GM12878 (cell line): ENCODE measurements at regions not wholly inside any gene's neighbourhood (a gene's known extent, or its start where the extent isn't known, plus 50 kb on each side); places are given as distances from the start of the nearest gene placed in this dataset.
"Not testable (repeated sequence)": the region's sequence is repeated elsewhere in the genome, so short reads cannot be mapped to it uniquely, and the experiment has no call there.

Experiments used
- ATAC-seq: fragments of 200-7000 bp; cut with Tn5 transposase; 3 replicates; pipeline ENCODE4 v1.9.1; 2020; ENCODE audit warnings: mild to moderate bottlenecking, moderate library complexity
- BruUV-seq: library from RNA; stranded (reverse); fragments of 400-500 nt; replicated peaks from 2 replicates; lab custom pipeline; 2021; lab: Mats Ljungman, UMichigan
- CTCF ChIA-PET: fragments of 300-600 bp; sonication (Branson Sonifier 250); formaldehyde crosslinking; extraction: SDS; loops from one replicate; lab custom pipeline; 2021; ENCODE audit warnings: inconsistent platforms; lab: Yijun Ruan, JAX
- POLR2A ChIA-PET: fragments of 350-600 bp; formaldehyde crosslinking; extraction: SDS; loops from one replicate; lab custom pipeline; 2021; ENCODE audit warnings: inconsistent platforms; lab: Charles Lee
- RAD21 ChIA-PET: fragments of 300-600 bp; sonication (Branson Sonifier 250); formaldehyde crosslinking; loops from one replicate; lab custom pipeline; 2023; ENCODE audit warnings: antibody characterized with exemption; ENCODE audit not compliant: unreplicated experiment; lab: Charles Lee
- SMC1A ChIA-PET: fragments of 300-600 bp; sonication (Branson Sonifier 250); formaldehyde crosslinking; loops from one replicate; lab custom pipeline; 2023; ENCODE audit not compliant: unreplicated experiment, uncharacterized antibody; lab: Charles Lee
- DNase-seq: peaks from one replicate; pipeline ENCODE4 v3.0.0-alpha.2; 2011; ENCODE audit warnings: low read depth, low spot score
- FAIRE-seq: peaks from 3 replicates; lab custom pipeline; 2011; peaks lifted over from hg19 to GRCh38; lab: Jason Lieb, UNC
- H2AFZ ChIP-seq: 2 replicates; pipeline ENCODE4 v1.6.0; 2011; ENCODE audit warnings: low read depth, low read length, control low read depth; ENCODE audit not compliant: control insufficient read depth
- H3K27ac ChIP-seq: 2 replicates; pipeline ENCODE4 v1.5.1; 2011; ENCODE audit warnings: control low read depth; ENCODE audit not compliant: control insufficient read depth, insufficient read depth
- H3K27me3 ChIP-seq, 2 experiments: replicated peaks in 1 of 2; 2 replicates each; pipeline versions ENCODE4 v1.6.0 to v1.6.1; 2011; ENCODE audit warnings: low read length in 1 of 2; ENCODE audit not compliant: control insufficient read depth in 2 of 2, insufficient read depth in 2 of 2
- H3K36me3 ChIP-seq, 2 experiments: 2 replicates each; pipeline ENCODE4 v1.5.1; 2011; ENCODE audit warnings: low read length in 1 of 2; ENCODE audit not compliant: control insufficient read depth in 2 of 2, insufficient read depth in 2 of 2
- H3K4me1 ChIP-seq: 2 replicates; pipeline ENCODE4 v1.6.1; 2011; ENCODE audit warnings: mild to moderate bottlenecking, low read length, moderate library complexity, mixed read lengths; ENCODE audit not compliant: control insufficient read depth, insufficient read depth
- H3K4me2 ChIP-seq: 2 replicates; pipeline ENCODE4 v1.6.0; 2011; ENCODE audit warnings: control low read depth; ENCODE audit not compliant: control insufficient read depth, insufficient read depth
- H3K4me3 ChIP-seq: fragments of 200-600 bp; sonication (generic); 2 replicates; pipeline ENCODE4 v1.5.1; 2016
- H3K79me2 ChIP-seq: 2 replicates; pipeline ENCODE4 v1.6.0; 2011; ENCODE audit warnings: low read length; ENCODE audit not compliant: control insufficient read depth, insufficient read depth
- H3K9ac ChIP-seq: 2 replicates; pipeline ENCODE4 v1.8.0; 2011; ENCODE audit warnings: low read length, control low read depth, mixed read lengths; ENCODE audit not compliant: control insufficient read depth, insufficient read depth
- H3K9me3 ChIP-seq: replicated peaks from 3 replicates; pipeline ENCODE4 v1.5.1; 2011; ENCODE audit warnings: mild to moderate bottlenecking, low read length; ENCODE audit not compliant: control insufficient read depth, insufficient read depth
- H4K20me1 ChIP-seq: 2 replicates; pipeline ENCODE4 v1.6.0; 2011; ENCODE audit not compliant: control insufficient read depth, insufficient read depth
- WGBS: methylation state at CpG from one replicate; pipeline ENCODE4 v1.1.6; 2016; ENCODE audit warnings: low lambda C conversion rate; ENCODE audit not compliant: insufficient replicate concordance, insufficient coverage; ENCODE audit errors: missing lambda C conversion rate; 5-methylcytosine and 5-hydroxymethylcytosine counted together
- in situ Hi-C: fragments of 300-500 bp; cut with MboI; formaldehyde crosslinking; loops from 9 replicates; pipeline ENCODE4 v1.14.3; 2018; ENCODE audit warnings: mixed read lengths
- intact Hi-C: fragments of 100-400 bp; cut with micrococcal nuclease; formaldehyde crosslinking; loops from one replicate; pipeline ENCODE4 v1.14.2; 2022; ENCODE audit not compliant: unreplicated experiment

DNA sequence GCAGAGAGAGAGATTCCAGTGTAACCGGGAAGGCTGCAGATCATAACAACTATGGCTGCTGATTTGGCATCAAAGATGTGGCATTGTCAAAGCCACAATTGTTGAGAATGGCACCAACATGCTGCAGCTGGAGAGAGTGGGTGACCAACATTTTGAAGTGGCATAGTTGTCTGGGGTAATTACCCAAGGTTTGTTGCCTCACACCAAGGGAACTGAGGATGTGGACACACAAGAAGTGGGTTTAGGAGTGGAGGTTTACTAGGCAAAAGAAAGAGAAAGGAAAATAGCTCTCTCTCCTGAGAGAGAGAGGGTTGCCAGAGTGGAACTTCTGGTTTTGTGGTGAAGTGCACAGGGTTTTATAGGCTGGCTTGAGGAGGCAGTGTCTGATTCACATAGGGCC is 126.6 kb downstream of the FAM72C start:
- H3K79me2 ChIP-seq, SMC1A ChIA-PET, H3K36me3 ChIP-seq, DNase-seq, RAD21 ChIA-PET, H3K4me2 ChIP-seq, H4K20me1 ChIP-seq, H3K27me3 ChIP-seq, in situ Hi-C loops, H3K4me1 ChIP-seq, H3K4me3 ChIP-seq, POLR2A ChIA-PET, ATAC-seq, CTCF ChIA-PET, H3K27ac ChIP-seq, H3K9me3 ChIP-seq, intact Hi-C loops, FAIRE-seq, BruUV-seq, H3K9ac ChIP-seq, H2AFZ ChIP-seq: not testable (repeated sequence)
- 20% methylated on average over 1 of the region's 1 CpG for WGBS

DNA sequence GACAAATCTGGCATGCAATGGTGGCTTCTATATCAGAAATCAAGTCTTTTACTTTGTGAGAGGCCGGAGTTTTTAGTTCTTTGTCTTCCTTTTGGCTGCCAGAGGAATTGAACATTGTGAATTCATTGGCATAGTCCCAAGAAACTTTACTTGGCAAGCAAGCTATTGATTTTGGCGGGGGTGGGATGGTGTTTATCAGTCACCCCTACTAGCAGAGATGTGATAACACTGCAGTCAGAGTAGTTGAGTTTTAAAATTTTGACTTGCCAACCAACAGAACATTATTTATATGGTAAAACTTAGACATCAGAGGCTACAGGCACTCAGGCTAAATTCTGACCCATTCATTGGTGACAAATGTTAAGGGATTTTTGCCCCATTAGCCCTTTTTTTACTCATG is 129.7 kb downstream of the FAM72C start:
- H3K4me1 ChIP-seq, H2AFZ ChIP-seq, H3K27me3 ChIP-seq, SMC1A ChIA-PET, H3K4me3 ChIP-seq, FAIRE-seq, H3K36me3 ChIP-seq, H3K79me2 ChIP-seq, H3K9me3 ChIP-seq, intact Hi-C loops, H3K4me2 ChIP-seq, H3K9ac ChIP-seq, POLR2A ChIA-PET, in situ Hi-C loops, DNase-seq, CTCF ChIA-PET, RAD21 ChIA-PET, ATAC-seq, BruUV-seq, H4K20me1 ChIP-seq, H3K27ac ChIP-seq: not testable (repeated sequence)
- WGBS = no CpG with 5 or more reads among the region's 2 CpGs

DNA sequence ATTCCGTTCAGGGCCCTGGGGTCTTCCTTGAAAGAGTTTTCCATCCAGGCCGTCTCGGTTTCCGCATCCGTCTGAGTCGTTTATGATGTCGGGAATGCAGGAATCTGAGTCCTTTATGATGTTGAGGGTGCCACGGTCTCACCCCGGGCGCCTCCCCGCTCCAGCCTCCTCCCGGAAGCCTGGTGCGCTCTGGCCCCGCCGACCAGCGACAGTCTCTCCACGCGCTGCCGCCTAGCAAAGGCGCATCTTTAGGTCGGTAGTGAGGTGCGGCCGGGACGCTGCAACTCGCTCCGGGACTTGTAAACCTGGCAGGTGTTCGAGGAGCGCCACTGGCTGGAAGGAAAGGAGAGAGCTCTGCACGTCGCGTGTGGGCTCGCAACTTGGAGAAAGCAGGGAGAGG is 132.6 kb downstream of the FAM72C start:
- H2AFZ ChIP-seq, H3K9ac ChIP-seq, POLR2A ChIA-PET, H3K79me2 ChIP-seq, intact Hi-C loops, H4K20me1 ChIP-seq, RAD21 ChIA-PET, H3K27me3 ChIP-seq, DNase-seq, H3K36me3 ChIP-seq, ATAC-seq, BruUV-seq, H3K4me3 ChIP-seq, H3K4me1 ChIP-seq, H3K4me2 ChIP-seq, FAIRE-seq, CTCF ChIA-PET, in situ Hi-C loops, H3K27ac ChIP-seq, SMC1A ChIA-PET, H3K9me3 ChIP-seq: not testable (repeated sequence)
- 25% methylated on average over 4 of the region's 32 CpGs for WGBS

DNA sequence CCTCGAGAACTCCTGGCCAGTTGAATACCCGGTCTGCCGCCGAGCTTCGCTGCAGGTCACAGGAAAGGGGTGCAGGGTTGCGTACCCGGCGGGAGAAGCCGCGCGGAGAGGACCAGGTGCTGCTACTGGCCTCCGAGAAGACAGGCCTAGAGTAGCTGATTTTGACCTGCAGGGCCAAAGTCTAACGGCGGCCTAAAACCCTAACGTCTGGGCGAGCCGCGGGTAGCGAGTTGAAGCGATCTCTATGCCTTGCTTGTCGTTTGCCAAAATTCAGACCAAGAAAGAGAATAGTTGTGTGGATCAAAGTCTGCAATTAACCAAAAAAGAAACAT is 133.2 kb downstream of the FAM72C start:
- POLR2A ChIA-PET = not testable (repeated sequence)

More for the DNA sequence above, 133.2 kb downstream of the FAM72C start:
- FAIRE-seq, H3K79me2 ChIP-seq, SMC1A ChIA-PET, H3K36me3 ChIP-seq, H3K4me3 ChIP-seq, H2AFZ ChIP-seq, H3K9ac ChIP-seq, DNase-seq, intact Hi-C loops, ATAC-seq, in situ Hi-C loops, CTCF ChIA-PET, H3K27ac ChIP-seq, RAD21 ChIA-PET, H3K4me2 ChIP-seq, H3K4me1 ChIP-seq, H3K27me3 ChIP-seq, BruUV-seq, H3K9me3 ChIP-seq, H4K20me1 ChIP-seq: not testable (repeated sequence)
- no CpG with 5 or more reads among the region's 21 CpGs for WGBS
